ENCODE measurements at regions not wholly inside any gene's neighbourhood (a gene's known extent, or its start where the extent isn't known, plus 50 kb on each side); places are given as distances from the start of the nearest gene placed in this dataset.

DNA sequence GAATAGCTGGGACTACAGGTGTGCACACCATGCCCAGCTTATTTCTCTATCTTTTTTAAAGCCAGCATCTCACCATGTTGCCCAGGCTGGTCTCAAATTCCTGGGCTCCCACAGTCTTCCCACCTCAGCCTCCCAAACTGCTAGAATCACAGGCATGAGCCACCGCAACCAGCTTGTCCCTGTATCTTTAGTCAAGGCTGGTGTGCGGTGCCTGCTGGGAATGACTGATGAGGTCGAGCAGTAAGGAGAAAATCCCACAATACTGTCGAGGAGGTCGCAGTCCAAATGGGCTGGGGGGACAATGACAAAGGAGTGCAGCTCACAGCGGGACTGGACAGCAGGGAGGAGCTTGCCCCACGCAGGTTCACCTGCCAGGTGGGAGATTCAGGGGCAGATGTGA, 50.2 kb upstream of the CALN1 start:
- TF ChIP-seq, protein P1, sequence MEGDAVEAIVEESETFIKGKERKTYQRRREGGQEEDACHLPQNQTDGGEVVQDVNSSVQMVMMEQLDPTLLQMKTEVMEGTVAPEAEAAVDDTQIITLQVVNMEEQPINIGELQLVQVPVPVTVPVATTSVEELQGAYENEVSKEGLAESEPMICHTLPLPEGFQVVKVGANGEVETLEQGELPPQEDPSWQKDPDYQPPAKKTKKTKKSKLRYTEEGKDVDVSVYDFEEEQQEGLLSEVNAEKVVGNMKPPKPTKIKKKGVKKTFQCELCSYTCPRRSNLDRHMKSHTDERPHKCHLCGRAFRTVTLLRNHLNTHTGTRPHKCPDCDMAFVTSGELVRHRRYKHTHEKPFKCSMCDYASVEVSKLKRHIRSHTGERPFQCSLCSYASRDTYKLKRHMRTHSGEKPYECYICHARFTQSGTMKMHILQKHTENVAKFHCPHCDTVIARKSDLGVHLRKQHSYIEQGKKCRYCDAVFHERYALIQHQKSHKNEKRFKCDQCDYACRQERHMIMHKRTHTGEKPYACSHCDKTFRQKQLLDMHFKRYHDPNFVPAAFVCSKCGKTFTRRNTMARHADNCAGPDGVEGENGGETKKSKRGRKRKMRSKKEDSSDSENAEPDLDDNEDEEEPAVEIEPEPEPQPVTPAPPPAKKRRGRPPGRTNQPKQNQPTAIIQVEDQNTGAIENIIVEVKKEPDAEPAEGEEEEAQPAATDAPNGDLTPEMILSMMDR (IDR thresholded peaks at IDR 0.05), result no peak
- TF ChIP-seq POLR2A (IDR thresholded peaks at IDR 0.05; ENCODE audit: low read depth) (no peak), POLR2AphosphoS5 (IDR thresholded peaks at IDR 0.05) (no peak), EP300 (IDR thresholded peaks at IDR 0.05) (no peak)

Measured in esophagus muscularis mucosa (tissue), 4 donors.